K562 (cell line): ENCODE measurements at regions not wholly inside any gene's neighbourhood (a gene's known extent, or its start where the extent isn't known, plus 50 kb on each side); places are given as distances from the start of the nearest gene placed in this dataset.

Experiments used
- ARID1B ChIP-seq: fragments of 450-650 bp; IDR thresholded peaks from 2 replicates; pipeline ENCODE4 v1.6.1; 2016; ENCODE audit warnings: antibody characterized with exemption, mild to moderate bottlenecking, inconsistent platforms
- ATF3 ChIP-seq, 2 experiments: fragments of 450-650 bp in 1 of 2; sonication (generic) in 1 of 2; formaldehyde crosslinking in 1 of 2; IDR thresholded peaks in 1 of 2; conservative IDR thresholded peaks in 1 of 2; 2 replicates each; pipeline versions ENCODE4 v1.6.1 to v1.8.1; 2016 to 2023; ENCODE audit warnings: mild to moderate bottlenecking in 2 of 2, moderate library complexity in 2 of 2, inconsistent platforms in 1 of 2, missing genetic modification reagents in 1 of 2
- BRF1 ChIP-seq: IDR thresholded peaks from 3 replicates; pipeline ENCODE4 v1.6.1; 2011; ENCODE audit warnings: borderline replicate concordance, mild to moderate bottlenecking; ENCODE audit not compliant: insufficient read length; ENCODE audit errors: extremely low read depth
- C11orf30 ChIP-seq: fragments of 450-650 bp; IDR thresholded peaks from 2 replicates; pipeline ENCODE4 v1.6.1; 2016; ENCODE audit warnings: low read depth, mild to moderate bottlenecking
- CHD1 ChIP-seq: fragments of 200-600 bp; sonication (generic); IDR thresholded peaks from one replicate; pipeline ENCODE4 v1.6.1; 2012; ENCODE audit warnings: mild to moderate bottlenecking, moderate library complexity, low read length, inconsistent platforms
- HMG20A ChIP-seq: fragments of 450-650 bp; formaldehyde crosslinking; conservative IDR thresholded peaks from 2 replicates; pipeline ENCODE4 v1.4.0; 2020; ENCODE audit warnings: mild to moderate bottlenecking, mixed read lengths
- HNRNPH1 ChIP-seq: fragments of 200-400 bp; formaldehyde crosslinking; optimal IDR thresholded peaks from 2 replicates; pipeline ENCODE3; 2017; ENCODE audit warnings: low read depth, mild to moderate bottlenecking, low read length, moderate library complexity
- HNRNPUL1 ChIP-seq: fragments of 200-400 bp; formaldehyde crosslinking; IDR thresholded peaks from 2 replicates; pipeline ENCODE4 v1.6.1; 2017; ENCODE audit warnings: low read length
- HOMEZ ChIP-seq: fragments of 250-450 bp; sonication (Bioruptor Pico); IDR thresholded peaks from 2 replicates; pipeline ENCODE4 v1.4.0; 2020; ENCODE audit warnings: mild to moderate bottlenecking, moderate library complexity
- JUND ChIP-seq, 2 experiments: IDR thresholded peaks; 2 replicates in 1 of 2; 3 replicates in 1 of 2; pipeline ENCODE4 v1.6.1; 2011; ENCODE audit warnings: borderline replicate concordance in 2 of 2, low read depth in 2 of 2, low read length in 2 of 2, improper control_type of control experiment in 1 of 2, missing biosample characterization in 1 of 2, missing genetic modification characterization in 1 of 2, missing genetic modification reagents in 1 of 2
- L3MBTL2 ChIP-seq: fragments of 450-650 bp; IDR thresholded peaks from 2 replicates; pipeline ENCODE4 v1.6.1; 2016; ENCODE audit warnings: mild to moderate bottlenecking, moderate library complexity
- MAFG ChIP-seq: fragments of 450-650 bp; conservative IDR thresholded peaks from 2 replicates; pipeline ENCODE4 v1.6.1; 2016; ENCODE audit warnings: missing genetic modification characterization, missing compliant biosample characterization
- MEF2A ChIP-seq: IDR thresholded peaks from 2 replicates; pipeline ENCODE4 v1.6.1; 2011; ENCODE audit warnings: low read depth, mild to moderate bottlenecking, low read length, moderate library complexity; ENCODE audit not compliant: control insufficient read depth
- MTA2 ChIP-seq: fragments of 450-650 bp; IDR thresholded peaks from 2 replicates; pipeline ENCODE4 v1.6.1; 2016; ENCODE audit warnings: low read depth
- RBFOX2 ChIP-seq: fragments of 200-400 bp; formaldehyde crosslinking; IDR thresholded peaks from 2 replicates; pipeline ENCODE4 v1.6.1; 2017; ENCODE audit warnings: low read depth, mild to moderate bottlenecking, low read length, moderate library complexity
- SIN3A ChIP-seq, 2 experiments: fragments of 150-350 bp in 1 of 2; IDR thresholded peaks; 2 replicates each; pipeline ENCODE4 v1.6.1; 2011 to 2016; ENCODE audit warnings: borderline replicate concordance in 2 of 2, low read depth in 2 of 2, low read length in 2 of 2, mild to moderate bottlenecking in 2 of 2, moderate library complexity in 2 of 2; ENCODE audit not compliant: control insufficient read depth in 1 of 2
- SMC3 ChIP-seq: conservative IDR thresholded peaks from 2 replicates; pipeline ENCODE4 v1.6.1; 2011; ENCODE audit warnings: low read depth, low read length, improper control_type of control experiment; ENCODE audit not compliant: insufficient read depth
- SNRNP70 ChIP-seq: fragments of 200-400 bp; formaldehyde crosslinking; optimal IDR thresholded peaks from 2 replicates; pipeline ENCODE3; 2017; ENCODE audit warnings: low read depth, low read length
- SREBF1 ChIP-seq: fragments of 150-350 bp; IDR thresholded peaks from 2 replicates; pipeline ENCODE4 v1.6.1; 2014; ENCODE audit warnings: antibody characterized with exemption, low read depth, low read length, borderline replicate concordance
- STAT5B ChIP-seq: fragments of 250-450 bp; sonication (Bioruptor Pico); IDR thresholded peaks from 2 replicates; pipeline ENCODE4 v1.8.0; 2021; ENCODE audit warnings: mild to moderate bottlenecking, inconsistent platforms
- STAT6 ChIP-seq: sonication (generic); formaldehyde crosslinking; IDR thresholded peaks from 2 replicates; pipeline ENCODE4 v1.8.1; 2023; ENCODE audit warnings: mild to moderate bottlenecking, missing genetic modification reagents
- TAL1 ChIP-seq: fragments of 450-650 bp; IDR thresholded peaks from 2 replicates; pipeline ENCODE4 v1.6.1; 2016; ENCODE audit warnings: mild to moderate bottlenecking
- WHSC1 ChIP-seq: IDR thresholded peaks from one replicate; pipeline ENCODE4 v1.6.1; 2012; ENCODE audit warnings: low read length, control low read depth, inconsistent platforms
- ZNF444 ChIP-seq: fragments of 250-450 bp; sonication (Bioruptor Pico); IDR thresholded peaks from 2 replicates; pipeline ENCODE4 v1.4.0; 2020; ENCODE audit warnings: mild to moderate bottlenecking, moderate library complexity
- ZNF644 ChIP-seq: fragments of 200-800 bp; sonication (Bioruptor generic); IDR thresholded peaks from 2 replicates; pipeline ENCODE4 v1.6.1; 2016; ENCODE audit warnings: low read depth, missing genetic modification characterization, missing compliant biosample characterization

GRCh38 chr18:30705943-30706342 is 336.6 kb downstream of the DSC3 start (continued):
- TF ChIP-seq ATF3 (IDR thresholded peaks at IDR 0.05) = no peak
- TF ChIP-seq ATF3 (CRISPR knock-in tag; conservative IDR thresholded peaks at IDR 0.05) = no peak
- TF ChIP-seq SMC3 = no peak
- TF ChIP-seq MEF2A = no peak
- no peak for TF ChIP-seq STAT6 (CRISPR knock-in tag)
- TF ChIP-seq WHSC1 = no peak
- no peak for TF ChIP-seq SIN3A (IDR thresholded peaks at IDR 0.05; ENCODE audit: borderline replicate concordance in 2 of 2, control insufficient read depth in 1 of 2, low read depth in 2 of 2, low read length in 2 of 2)
- TF ChIP-seq ZNF444 (CRISPR knock-in tag) = no peak
- no peak for TF ChIP-seq HOMEZ (CRISPR knock-in tag)
- no peak for TF ChIP-seq BRF1
- TF ChIP-seq RBFOX2 = no peak
- no peak for TF ChIP-seq SREBF1
- no peak for TF ChIP-seq CHD1
- TF ChIP-seq ZNF644 = no peak
- no peak for TF ChIP-seq SNRNP70
- TF ChIP-seq HNRNPH1 = no peak
- TF ChIP-seq MTA2 = no peak
- TF ChIP-seq ARID1B = peak; percentile 69
- TF ChIP-seq HMG20A (CRISPR knock-in tag) = no peak
- 0 out of 2 replicates have a peak, but pooled peaks have one; percentile 16 for TF ChIP-seq L3MBTL2
- TF ChIP-seq MAFG (tag) = no peak
- TF ChIP-seq HNRNPUL1 = no peak
- no peak for TF ChIP-seq C11orf30
- TF ChIP-seq STAT5B = no peak
- TF ChIP-seq JUND (IDR thresholded peaks at IDR 0.05; ENCODE audit: borderline replicate concordance, low read depth, low read length) = peak; percentile 54; the same call in 1 of the 2 replicates
- no peak; the same call in 2 of the 3 replicates for TF ChIP-seq JUND (tag; IDR thresholded peaks at IDR 0.05; ENCODE audit: borderline replicate concordance, low read depth, low read length)
- TF ChIP-seq TAL1 = peak; percentile 32; the same call in 1 of the 2 replicates
